GF-D8 (cell line): ENCODE measurements at regions not wholly inside any gene's neighbourhood (a gene's known extent, or its start where the extent isn't known, plus 50 kb on each side); places are given as distances from the start of the nearest gene placed in this dataset.

Source experiments
- DNase-seq: peaks from one replicate; lab custom pipeline; 2025; lab: John Stamatoyannopoulos, UW

DNA sequence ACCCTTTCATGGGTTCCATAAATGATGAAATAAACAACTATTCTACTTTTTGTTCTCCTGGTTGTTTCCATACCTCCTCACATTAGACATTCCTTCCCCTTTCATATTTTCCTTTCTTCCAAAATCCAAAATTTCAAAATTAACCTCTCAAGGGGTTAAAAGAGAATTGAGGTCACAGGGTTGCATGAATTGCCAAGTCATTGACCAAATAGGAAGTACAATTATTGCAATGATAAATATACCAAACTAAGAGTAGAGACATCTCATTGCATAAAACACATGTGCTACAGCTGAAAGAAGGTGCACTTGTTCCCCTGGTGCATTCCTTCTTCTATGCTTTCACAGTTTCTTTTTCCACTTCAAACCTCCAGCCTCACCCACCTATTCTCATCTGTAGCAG is 136.1 kb downstream of the KCTD12 start:
- no peak for DNase-seq

DNA sequence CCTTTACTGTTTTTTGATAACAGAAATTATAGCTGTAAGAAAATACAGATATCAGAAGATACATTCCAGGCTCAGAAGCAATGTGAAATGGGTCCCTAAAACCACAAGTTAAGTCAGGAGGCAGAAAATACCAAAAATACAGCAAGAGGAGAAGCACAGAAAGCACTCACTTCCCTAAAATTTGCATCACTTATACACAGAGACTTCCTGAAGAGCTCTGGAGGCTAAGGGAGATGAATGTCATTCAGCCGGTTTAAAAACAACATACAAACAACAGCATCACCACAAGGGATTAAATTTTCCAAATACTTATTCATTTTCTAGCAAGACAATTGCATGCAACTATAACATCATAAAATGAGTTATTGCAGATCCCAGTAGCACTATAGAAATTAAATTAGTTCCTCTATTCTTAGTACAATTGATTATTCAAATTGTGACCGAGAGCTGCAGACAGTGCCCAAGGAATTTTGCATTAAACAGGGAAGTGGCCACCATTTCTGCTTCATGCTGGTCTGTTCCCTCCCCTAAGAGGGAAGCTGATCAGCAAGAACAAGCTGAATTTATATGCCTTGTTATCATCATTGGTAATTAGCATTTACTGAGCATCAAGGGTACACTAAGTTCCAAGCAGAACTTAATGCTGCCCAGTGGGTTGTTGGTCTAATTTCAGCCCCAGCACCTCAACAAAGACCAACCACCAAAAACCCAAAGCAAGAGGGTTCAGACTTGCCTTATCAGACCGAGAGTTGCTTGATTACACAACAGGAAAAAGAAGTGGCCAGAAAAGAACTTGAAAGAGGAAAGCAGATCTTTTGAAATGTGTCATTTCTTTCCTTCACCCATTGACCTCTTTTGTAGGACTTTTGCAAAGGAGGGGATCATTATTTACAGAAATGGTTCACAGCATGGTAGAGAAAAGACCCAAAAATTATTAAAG is 140.7 kb downstream of the KCTD12 start:
- peak; percentile 84 for DNase-seq

DNA sequence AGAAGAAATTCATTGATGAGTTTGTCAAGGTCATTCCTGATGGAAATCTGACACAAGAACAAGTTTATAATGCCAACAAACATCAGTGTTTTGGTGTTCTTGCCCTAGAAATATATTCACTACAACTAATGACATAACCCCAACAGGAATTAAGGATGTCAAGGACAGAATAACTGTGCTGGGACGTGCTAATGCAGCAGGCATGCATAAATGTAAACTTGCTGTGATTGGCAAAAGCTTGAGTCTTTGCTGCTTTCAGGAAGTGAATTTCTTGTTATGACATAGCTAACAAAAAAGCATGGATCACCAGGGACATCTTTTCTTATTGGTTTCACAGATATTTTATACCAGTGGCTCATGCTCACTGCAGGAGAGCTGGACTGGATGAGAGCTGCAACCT is 144.6 kb downstream of the KCTD12 start:
- DNase-seq = no peak

DNA sequence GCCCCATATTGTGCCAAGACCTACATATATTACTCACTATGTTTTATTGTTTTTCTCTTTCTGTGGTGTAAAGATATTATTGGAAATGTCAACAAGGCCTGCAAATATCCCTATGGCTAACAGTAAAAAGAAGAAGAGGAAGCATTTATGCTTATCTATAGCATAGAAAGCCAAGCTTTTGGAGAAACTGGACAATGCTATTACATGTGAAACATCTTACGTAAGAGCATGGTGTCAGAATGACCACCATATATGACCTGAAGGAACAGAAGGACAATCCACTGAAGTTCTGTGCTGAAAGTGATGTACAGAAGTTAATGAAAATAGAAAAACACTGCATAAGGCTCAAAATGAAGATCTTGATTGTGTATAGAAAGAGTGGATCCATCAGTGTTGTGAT is 145.2 kb downstream of the KCTD12 start:
- no peak for DNase-seq

DNA sequence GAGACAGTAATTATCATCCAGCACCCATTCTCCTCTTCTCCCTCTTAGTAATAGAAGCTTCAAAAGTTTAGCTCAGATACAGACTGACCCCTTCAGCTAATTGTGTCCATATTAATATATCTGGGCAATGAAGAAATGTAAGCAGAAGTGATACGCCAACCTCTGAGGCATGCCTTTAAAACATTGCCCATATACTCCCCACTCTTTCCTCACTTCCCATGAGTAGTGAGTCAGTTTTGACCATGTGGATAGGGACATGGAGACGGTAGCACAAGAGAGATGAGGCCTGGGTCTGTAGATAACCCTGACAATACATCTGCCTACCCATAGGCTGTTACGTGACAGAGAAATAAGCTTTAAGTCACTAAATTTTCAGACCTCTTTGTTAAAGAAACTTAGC is 147.6 kb downstream of the KCTD12 start:
- DNase-seq = no peak

DNA sequence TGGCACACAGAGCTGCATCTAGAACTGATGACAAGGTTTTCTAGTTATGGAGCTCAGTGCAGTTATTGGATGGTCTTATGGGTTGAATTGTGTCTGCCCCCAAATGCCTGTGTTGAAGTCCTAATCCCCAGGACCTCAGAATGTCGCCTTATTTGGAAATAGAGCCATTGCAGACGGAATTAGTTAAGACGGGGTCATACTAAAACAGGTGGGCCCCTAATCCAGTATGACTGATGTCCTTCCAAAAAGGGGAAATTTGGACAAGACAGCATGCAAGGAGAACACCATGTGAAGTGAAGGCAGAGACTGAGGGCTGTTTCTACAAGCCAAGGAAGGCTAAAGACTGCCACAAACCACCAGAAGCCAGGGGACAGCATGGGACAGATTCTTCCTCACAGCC is 148.7 kb downstream of the KCTD12 start:
- DNase-seq = no peak

DNA sequence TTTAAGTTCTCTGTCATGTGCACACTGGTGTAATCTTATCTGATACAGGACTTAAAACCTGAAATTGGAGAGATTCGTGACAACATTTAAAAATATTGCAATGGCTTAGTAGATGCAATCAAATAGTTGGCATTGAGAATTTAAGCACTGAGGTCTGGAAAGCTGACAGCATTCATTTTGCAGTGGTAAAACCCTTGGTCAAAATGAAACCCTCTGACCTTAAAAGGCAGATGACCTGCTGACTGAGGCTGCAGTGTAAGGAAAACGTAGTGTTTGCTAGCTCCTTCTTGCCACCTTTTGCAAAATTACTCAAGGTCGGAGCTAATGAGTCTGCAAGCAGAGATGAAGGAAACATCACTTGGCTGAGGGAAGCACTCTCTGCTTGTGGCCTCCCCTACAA is 150.6 kb downstream of the KCTD12 start:
- no peak for DNase-seq

DNA sequence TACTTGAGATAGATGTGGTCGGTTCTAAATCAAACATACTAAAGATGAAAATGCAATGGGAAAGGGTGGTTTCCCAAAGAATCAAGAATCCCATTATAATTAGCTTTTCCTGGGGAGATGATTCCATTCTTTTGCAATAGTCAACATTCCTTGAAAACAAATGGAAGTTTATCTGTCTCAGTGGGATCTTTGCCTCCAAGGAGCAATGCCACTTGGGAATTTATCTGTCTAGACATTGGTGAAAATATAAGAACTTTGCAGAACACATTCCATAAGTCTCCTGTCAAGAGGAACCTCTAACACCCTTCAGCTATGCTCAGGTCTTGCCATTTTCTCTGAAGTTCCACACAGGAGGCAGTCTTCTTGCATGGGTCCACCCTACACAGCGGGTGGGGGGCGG is 152.5 kb downstream of the KCTD12 start:
- DNase-seq = no peak

DNA sequence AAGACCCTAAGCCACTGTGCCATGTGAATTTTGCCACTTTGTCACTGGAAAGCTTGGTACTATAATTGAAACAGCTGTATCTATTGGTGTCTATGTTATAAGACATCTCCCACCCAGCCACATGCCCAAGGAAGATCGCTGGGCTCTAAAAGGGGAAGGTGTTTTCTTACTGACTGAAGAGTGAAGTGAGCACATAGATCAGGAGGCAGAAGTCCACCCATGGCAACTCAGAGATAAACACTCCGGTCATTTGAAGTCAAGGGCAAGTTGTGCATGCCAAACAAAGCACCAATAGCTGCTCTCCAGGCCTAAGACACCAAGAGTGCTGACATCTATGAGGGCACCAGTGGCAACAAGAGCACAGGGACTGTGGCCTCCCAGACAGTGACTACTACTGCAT is 153.8 kb downstream of the KCTD12 start:
- no peak for DNase-seq

DNA sequence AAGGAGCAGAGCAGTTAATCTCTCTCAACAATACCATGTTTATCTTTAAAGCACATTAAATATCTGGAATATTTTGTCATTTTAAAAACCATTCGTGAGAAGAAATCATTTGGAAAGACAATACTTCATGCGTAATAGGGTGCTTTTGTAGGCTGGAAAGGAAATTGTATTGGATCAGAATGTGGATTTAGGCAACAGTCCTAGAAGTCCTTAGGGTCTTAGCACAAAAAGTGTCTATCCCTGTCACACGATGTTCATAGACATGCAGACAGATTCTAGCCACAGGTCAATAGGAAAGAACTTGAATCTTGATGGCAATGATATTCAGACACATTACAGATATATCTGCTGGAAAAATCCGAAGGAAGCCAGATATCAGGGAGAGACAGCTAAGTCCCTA is 156.0 kb downstream of the KCTD12 start:
- DNase-seq = no peak

DNA sequence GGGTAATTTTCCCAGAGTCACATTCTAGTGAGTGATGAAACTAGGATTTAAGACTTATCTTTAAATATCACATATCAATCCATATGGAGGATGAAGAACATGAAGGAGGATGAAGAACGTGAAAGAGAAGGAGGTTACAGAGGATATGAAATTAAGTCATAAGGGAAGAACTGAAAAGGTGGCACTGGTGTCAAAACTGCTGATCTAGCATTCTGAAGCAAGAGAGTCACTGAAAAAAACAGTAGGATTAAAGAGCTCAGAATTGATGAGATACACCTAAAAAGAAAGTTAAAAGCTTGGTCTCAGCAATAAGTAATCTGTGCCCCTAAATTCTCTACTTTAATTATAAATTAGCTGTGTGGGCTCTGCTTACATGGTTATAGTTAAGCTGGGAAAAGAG is 156.5 kb downstream of the KCTD12 start:
- DNase-seq = no peak

DNA sequence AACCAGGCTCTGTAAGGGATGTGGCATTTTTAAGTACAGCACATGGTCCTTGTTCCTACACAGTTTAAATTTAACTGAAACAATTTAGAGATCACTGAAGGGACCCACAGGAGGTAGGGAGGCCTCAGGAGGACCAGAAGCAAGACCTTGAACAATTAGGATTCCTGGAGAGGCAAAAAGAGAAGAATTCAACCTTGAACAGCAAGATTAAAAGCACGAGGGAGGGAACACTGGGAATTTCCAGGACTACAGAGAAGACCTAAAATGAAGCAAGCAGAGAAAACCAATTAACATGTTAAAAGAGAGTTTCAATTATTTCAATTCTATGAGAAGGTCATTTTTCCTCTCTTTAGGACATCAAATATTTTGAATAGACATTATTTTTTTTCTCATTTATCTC is 160.3 kb downstream of the KCTD12 start:
- no peak for DNase-seq

DNA sequence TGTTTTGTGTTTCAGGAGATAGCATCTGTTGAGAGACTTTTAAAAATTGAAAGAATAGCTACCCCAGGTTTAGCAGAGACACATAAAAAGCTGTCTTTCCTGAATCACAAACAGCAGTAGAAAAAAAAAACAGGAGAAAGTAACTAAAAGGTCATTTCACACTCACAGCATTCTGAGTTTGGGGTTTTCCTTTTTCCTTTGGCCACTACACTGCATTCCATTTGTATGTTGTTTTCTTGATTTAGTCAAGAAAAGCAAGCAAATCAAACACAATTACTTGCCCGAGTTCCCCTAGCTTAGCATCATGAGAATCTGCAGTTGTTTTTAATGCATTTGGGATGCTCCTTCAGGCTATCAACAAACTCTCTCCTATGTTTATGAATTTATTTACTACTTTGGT is 161.0 kb downstream of the KCTD12 start:
- DNase-seq = no peak

DNA sequence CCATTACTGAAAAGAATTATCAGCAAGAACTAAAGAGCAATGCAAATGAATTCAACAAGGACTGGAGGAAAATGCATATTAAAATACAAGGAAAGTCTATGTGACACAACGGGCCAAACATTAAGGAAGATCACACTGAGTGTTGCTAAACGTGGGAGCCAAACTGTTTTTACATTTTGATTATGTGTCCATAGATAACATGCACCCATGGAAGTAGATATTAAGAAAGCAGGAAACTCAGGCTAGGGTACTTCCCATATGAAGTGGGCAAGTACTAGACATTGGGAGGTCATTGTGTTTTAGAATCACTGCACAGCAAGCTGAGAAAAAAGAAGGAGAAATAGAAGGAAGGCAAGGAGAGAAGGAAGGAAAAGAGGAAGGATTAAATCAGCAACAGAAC is 161.8 kb downstream of the KCTD12 start:
- DNase-seq = no peak

DNA sequence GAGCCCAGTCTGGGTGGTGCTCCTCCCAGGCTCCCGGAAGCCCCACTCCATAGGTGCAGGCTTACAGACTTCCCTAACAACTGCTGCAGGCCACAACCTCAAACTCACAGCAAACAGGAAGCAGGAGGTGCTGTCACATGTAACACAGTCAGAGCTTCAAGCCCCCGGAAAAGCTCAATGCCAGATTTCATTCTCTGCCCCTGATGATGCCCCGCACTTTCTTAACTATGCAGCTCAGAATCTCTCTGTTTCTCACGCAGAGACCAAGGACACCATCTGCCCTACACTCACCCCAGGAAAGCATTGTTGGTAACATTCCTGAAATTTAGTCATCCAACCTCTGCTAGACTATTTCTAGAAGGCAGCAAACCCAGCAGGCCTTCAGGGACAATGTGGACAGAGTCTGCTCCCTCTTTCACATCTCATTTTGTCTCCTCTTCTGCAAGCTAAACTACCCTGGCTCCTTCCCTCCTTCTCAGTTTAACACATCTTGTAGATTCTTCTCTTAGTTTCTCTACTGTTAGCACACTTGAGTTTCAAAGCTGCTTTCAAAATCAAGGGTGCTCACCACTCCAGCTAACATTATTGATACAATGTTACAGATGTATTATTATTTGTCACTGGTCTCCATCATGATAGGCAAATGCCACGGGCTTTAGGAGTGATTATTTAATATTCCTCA is 162.5 kb downstream of the KCTD12 start:
- DNase-seq = no peak

DNA sequence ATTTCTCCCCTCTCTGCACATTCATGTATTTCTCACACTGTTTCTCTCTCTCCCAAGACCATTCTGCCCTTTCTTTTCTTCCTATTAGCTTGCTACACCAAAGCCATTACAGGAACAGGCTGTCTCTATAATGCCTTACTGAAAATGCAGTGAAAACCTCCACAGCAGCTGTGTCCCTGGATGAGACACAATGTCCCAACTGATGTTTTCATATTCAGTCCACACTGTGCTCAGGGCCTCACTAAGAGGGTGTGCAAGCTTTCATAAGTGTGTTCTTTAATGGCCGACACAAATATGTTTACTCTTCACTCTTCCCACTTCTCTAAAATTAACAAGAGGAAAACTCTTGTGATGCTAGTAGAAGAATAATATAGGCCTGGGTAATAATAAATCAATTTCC is 163.4 kb downstream of the KCTD12 start:
- DNase-seq = no peak

DNA sequence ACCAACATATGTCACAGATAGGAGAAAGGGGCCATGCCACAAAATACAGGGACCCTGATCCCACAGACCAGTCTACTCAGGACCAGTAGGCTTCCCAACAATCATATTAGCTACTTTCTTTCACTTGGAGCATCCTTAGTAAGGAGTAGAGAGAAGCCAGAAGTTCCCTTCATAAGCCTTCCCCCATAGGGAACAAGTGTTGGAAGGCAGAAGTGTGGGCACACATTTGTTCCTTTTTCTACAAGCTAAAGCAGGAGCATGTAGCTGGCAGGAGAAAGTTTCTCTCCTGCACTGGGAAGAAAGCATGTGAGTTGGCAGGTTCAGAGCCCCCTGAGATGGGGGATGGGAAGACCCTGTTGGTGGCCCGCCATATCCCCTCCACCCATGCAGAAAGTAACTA is 165.4 kb downstream of the KCTD12 start:
- no peak for DNase-seq

DNA sequence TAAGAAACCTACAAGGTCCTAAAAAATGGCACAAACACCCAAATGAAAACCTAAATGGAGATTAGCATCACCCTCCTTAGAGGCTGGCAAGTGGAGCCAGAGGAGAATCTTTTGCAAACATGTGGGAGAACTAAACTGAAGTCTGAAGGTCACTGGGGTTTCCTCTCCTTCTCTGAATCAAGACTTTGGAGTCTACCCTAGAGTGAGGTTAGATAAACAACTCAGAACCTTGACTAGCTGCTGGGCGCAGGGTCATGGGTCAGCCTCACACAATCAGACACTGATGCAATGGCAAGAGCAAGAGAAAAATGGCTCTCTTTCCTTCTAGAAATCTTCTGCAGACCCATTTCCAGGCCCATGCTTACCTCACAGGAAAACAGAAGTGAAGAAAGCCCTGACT is 165.8 kb downstream of the KCTD12 start:
- DNase-seq = no peak

DNA sequence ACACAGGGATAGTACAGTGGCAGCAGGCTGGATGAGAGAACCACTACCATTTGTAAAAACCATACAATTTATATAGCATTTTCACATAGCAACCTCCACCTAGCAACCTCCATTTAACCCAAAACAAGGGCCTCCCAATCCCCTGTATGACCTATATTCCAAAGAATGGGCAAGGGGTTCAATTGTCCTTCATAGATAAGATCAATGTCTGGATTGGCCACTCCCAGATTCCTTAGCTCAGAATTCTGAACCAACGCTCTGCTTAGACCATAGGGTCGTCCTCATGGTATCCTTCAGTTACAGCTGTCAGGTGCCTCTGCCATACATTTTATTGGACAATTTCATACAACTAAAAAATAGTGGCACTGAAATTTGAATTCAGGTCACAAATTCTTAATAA is 166.2 kb downstream of the KCTD12 start:
- no peak for DNase-seq

DNA sequence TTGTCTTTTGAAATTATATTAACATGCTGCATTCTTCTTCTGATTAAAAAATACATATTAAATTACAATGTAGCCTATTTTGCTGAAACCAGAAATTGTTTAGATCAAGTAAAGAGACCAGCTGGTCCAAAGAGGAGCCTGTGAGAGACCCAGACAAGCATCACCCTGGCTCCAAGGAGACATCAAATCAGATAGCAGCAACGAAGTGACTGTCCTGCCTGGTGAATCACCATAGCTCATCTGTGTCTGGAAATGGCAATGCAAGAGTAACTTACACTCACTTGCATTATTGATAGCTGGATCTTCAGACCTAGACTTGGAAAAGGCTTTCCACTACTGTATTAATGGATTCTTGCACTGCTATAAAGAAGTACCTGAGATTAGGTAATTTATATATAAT is 169.1 kb downstream of the KCTD12 start:
- DNase-seq = no peak

DNA sequence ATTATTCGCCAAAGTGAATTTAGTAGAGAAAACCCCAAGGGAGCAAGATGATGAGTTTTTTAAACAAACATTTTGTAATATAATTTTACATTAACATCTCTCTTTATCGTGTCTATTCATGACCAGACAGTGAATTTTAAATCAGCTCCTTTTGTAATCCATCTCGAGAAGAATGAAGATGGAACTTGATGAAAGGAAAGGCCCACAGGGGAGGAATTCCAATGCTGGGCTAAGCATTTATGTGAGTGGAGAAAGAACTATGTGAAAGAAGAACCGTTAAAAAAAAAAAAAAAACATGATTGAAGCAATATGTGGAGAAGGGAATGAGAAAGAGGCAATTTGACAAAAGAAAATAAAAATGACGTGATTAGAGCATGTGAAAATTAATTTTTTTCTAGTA is 170.6 kb downstream of the KCTD12 start:
- DNase-seq = no peak

DNA sequence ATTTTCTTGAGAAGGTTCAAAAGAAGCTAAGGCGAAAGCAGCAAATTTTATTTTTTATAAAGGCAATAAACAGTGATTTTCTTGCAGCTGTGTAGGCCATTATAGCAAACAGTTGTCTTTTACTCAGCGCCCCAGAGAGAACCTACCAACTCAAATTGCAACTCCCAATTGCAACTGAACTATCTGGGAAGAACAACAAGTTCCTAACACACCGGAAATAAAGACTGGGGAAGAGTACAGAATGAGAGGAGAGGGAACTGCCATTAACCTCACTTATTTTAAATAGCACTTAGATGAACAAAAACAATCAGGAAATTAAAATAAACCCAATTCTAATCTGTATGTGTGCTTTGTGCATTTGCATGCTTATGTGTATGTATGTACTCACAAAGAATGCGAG is 171.1 kb downstream of the KCTD12 start:
- DNase-seq = no peak

DNA sequence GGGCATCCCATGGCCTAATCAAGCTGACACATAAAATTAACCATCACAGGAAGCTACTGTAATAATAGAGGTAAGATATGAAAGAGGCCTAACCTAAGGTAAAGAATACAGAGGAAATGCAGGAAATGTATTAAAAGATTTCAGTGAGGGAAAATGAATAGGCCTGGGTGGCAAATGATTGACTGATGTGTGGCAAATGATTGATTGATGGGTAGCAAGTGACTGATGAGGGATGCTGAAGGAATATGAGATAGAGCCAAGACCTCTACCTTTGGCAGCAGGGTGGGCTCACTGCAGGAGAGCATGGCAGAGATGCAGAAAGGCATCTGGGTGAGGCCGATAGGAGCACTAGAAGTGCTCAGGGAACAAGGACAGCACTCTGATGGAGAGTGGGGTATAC is 172.9 kb downstream of the KCTD12 start:
- DNase-seq = no peak
